ENCODE measurements at regions not wholly inside any gene's neighbourhood (a gene's known extent, or its start where the extent isn't known, plus 50 kb on each side); places are given as distances from the start of the nearest gene placed in this dataset.

DNA sequence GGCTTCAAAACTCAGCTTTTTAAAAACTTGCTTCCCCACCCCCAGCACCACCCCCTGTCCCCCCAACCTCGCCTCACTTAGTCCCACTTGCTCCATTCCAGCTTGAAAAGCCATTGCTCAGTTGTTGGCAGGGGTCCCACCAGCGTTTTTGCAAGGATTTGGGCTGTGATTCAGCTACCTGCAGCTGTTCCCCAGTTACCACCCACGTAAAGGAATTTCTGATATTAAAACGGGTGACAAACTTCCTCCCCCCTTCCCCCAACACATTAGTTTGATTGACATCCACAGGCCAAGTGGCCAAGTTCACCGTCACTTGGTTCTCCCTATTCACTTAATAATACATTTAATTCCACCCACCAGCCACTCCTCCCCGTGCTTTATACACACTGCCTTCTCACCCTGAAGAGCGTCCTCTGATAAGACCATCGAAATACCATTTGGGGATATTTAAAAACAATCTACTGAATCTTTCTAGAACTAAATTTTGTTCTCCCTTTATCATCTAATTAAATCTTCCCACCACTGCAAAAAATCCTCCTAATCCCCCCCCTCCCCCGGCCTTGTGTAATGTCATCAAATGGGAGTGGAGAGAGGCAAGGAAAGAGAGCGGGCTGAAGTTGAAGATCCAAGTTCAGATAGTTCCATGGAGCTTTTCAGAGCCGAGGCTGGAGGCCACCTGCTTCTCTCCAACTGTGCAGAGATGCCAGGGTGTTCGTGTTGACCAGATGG lies 55.1 kb downstream of the SOX9 start:
- TF ChIP-seq, protein P1, sequence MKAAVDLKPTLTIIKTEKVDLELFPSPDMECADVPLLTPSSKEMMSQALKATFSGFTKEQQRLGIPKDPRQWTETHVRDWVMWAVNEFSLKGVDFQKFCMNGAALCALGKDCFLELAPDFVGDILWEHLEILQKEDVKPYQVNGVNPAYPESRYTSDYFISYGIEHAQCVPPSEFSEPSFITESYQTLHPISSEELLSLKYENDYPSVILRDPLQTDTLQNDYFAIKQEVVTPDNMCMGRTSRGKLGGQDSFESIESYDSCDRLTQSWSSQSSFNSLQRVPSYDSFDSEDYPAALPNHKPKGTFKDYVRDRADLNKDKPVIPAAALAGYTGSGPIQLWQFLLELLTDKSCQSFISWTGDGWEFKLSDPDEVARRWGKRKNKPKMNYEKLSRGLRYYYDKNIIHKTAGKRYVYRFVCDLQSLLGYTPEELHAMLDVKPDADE (IDR thresholded peaks at IDR 0.05), result no peak
- TF ChIP-seq EZH2phosphoT487 (IDR thresholded peaks at IDR 0.05; ENCODE audit: unreplicated experiment) (no peak), ZNF331 (CRISPR knock-in tag; IDR thresholded peaks at IDR 0.05; ENCODE audit: low read depth) (no peak), STAT1 (IDR thresholded peaks at IDR 0.05; ENCODE audit: unreplicated experiment) (no peak), CREB1 (CRISPR knock-in tag; IDR thresholded peaks at IDR 0.05; ENCODE audit: low read depth) (no peak), ZNF114 (CRISPR knock-in tag; IDR thresholded peaks at IDR 0.05) (no peak)
- TF ChIP-seq, protein P2, sequence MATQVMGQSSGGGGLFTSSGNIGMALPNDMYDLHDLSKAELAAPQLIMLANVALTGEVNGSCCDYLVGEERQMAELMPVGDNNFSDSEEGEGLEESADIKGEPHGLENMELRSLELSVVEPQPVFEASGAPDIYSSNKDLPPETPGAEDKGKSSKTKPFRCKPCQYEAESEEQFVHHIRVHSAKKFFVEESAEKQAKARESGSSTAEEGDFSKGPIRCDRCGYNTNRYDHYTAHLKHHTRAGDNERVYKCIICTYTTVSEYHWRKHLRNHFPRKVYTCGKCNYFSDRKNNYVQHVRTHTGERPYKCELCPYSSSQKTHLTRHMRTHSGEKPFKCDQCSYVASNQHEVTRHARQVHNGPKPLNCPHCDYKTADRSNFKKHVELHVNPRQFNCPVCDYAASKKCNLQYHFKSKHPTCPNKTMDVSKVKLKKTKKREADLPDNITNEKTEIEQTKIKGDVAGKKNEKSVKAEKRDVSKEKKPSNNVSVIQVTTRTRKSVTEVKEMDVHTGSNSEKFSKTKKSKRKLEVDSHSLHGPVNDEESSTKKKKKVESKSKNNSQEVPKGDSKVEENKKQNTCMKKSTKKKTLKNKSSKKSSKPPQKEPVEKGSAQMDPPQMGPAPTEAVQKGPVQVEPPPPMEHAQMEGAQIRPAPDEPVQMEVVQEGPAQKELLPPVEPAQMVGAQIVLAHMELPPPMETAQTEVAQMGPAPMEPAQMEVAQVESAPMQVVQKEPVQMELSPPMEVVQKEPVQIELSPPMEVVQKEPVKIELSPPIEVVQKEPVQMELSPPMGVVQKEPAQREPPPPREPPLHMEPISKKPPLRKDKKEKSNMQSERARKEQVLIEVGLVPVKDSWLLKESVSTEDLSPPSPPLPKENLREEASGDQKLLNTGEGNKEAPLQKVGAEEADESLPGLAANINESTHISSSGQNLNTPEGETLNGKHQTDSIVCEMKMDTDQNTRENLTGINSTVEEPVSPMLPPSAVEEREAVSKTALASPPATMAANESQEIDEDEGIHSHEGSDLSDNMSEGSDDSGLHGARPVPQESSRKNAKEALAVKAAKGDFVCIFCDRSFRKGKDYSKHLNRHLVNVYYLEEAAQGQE (IDR thresholded peaks at IDR 0.05; ENCODE audit: unreplicated experiment), result no peak
- TF ChIP-seq, protein P3, sequence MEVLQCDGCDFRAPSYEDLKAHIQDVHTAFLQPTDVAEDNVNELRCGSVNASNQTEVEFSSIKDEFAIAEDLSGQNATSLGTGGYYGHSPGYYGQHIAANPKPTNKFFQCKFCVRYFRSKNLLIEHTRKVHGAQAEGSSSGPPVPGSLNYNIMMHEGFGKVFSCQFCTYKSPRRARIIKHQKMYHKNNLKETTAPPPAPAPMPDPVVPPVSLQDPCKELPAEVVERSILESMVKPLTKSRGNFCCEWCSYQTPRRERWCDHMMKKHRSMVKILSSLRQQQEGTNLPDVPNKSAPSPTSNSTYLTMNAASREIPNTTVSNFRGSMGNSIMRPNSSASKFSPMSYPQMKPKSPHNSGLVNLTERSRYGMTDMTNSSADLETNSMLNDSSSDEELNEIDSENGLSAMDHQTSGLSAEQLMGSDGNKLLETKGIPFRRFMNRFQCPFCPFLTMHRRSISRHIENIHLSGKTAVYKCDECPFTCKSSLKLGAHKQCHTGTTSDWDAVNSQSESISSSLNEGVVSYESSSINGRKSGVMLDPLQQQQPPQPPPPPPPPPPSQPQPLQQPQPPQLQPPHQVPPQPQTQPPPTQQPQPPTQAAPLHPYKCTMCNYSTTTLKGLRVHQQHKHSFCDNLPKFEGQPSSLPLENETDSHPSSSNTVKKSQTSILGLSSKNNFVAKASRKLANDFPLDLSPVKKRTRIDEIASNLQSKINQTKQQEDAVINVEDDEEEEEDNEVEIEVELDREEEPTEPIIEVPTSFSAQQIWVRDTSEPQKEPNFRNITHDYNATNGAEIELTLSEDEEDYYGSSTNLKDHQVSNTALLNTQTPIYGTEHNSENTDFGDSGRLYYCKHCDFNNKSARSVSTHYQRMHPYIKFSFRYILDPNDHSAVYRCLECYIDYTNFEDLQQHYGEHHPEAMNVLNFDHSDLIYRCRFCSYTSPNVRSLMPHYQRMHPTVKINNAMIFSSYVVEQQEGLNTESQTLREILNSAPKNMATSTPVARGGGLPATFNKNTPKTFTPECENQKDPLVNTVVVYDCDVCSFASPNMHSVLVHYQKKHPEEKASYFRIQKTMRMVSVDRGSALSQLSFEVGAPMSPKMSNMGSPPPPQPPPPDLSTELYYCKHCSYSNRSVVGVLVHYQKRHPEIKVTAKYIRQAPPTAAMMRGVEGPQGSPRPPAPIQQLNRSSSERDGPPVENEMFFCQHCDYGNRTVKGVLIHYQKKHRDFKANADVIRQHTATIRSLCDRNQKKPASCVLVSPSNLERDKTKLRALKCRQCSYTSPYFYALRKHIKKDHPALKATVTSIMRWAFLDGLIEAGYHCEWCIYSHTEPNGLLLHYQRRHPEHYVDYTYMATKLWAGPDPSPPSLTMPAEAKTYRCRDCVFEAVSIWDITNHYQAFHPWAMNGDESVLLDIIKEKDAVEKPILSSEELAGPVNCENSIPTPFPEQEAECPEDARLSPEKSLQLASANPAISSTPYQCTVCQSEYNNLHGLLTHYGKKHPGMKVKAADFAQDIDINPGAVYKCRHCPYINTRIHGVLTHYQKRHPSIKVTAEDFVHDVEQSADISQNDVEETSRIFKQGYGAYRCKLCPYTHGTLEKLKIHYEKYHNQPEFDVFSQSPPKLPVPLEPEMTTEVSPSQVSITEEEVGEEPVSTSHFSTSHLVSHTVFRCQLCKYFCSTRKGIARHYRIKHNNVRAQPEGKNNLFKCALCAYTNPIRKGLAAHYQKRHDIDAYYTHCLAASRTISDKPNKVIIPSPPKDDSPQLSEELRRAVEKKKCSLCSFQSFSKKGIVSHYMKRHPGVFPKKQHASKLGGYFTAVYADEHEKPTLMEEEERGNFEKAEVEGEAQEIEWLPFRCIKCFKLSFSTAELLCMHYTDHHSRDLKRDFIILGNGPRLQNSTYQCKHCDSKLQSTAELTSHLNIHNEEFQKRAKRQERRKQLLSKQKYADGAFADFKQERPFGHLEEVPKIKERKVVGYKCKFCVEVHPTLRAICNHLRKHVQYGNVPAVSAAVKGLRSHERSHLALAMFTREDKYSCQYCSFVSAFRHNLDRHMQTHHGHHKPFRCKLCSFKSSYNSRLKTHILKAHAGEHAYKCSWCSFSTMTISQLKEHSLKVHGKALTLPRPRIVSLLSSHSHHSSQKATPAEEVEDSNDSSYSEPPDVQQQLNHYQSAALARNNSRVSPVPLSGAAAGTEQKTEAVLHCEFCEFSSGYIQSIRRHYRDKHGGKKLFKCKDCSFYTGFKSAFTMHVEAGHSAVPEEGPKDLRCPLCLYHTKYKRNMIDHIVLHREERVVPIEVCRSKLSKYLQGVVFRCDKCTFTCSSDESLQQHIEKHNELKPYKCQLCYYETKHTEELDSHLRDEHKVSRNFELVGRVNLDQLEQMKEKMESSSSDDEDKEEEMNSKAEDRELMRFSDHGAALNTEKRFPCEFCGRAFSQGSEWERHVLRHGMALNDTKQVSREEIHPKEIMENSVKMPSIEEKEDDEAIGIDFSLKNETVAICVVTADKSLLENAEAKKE (CRISPR knock-in tag; IDR thresholded peaks at IDR 0.05), result no peak
- ATAC-seq (no peak), DNase-seq (ENCODE audit: low spot score) (no peak)
- H4K20me1 ChIP-seq (replicated peaks; ENCODE audit: insufficient read depth), result no peaks in the 10 kb centered on the region
- H3K27me3 ChIP-seq (ENCODE audit: insufficient read depth), result no peaks in the 10 kb centered on the region
- no peaks in the 10 kb centered on the region for H3F3A ChIP-seq (replicated peaks; ENCODE audit: low read depth)
- H3K27ac ChIP-seq (ENCODE audit: low read depth), result no peak overlapping the region
- Mint-ChIP-seq H3K9me3 (no peaks in the 10 kb centered on the region), H3K4me3 (no peak overlapping the region), H3K4me1 (peaks cover 35% of the 10 kb centered on the region), H3K36me3 (ENCODE audit: low read depth) (no peaks in the 10 kb centered on the region), H3K27me3 (ENCODE audit: insufficient read depth, low read depth, poor library complexity) (peaks cover 7% of the 10 kb centered on the region), H3K27ac (no peak overlapping the region)
- peaks cover 18% of the 10 kb centered on the region; the same call in 1 of the 2 replicates for H3K4me1 ChIP-seq (ENCODE audit: insufficient read depth)
- no peak overlapping the region for H2AFZ ChIP-seq
- H3K9me2 ChIP-seq (ENCODE audit: insufficient read depth), result peaks cover 8% of the 10 kb centered on the region
- no peak overlapping the region for H3K4me3 ChIP-seq
- no peaks in the 10 kb centered on the region for H3K36me3 ChIP-seq (ENCODE audit: insufficient read depth)
- H3K79me2 ChIP-seq (replicated peaks; ENCODE audit: insufficient read depth), result no peaks in the 10 kb centered on the region
- no peak overlapping the region for H3K4me2 ChIP-seq

All from GM23338 (cell line).